Activated CD4-positive, alpha-beta T cell treated with anti-CD3 and anti-CD28 coated beads, Interleukin-2, amount 10 ng/mL, durations not matched to agents 24 days and 14 days (primary cell): ENCODE measurements at regions not wholly inside any gene's neighbourhood (a gene's known extent, or its start where the extent isn't known, plus 50 kb on each side); places are given as distances from the start of the nearest gene placed in this dataset.

Experiments
- DNase-seq: peaks from one replicate; pipeline ENCODE4 v3.0.0; 2022
- H3K27ac Mint-ChIP-seq: one replicate; pipeline ENCODE4 v1.8.0; 2022; ENCODE audit warnings: mild to moderate bottlenecking, mixed read lengths
- H3K27me3 Mint-ChIP-seq: one replicate; pipeline ENCODE4 v1.8.0; 2022; ENCODE audit warnings: mixed read lengths
- H3K36me3 Mint-ChIP-seq: one replicate; pipeline ENCODE4 v1.8.0; 2022; ENCODE audit warnings: low read depth, mild to moderate bottlenecking, mixed read lengths
- H3K4me1 Mint-ChIP-seq: one replicate; pipeline ENCODE4 v1.8.0; 2021; ENCODE audit warnings: mixed read lengths
- H3K4me3 Mint-ChIP-seq: one replicate; pipeline ENCODE4 v1.8.0; 2022; ENCODE audit warnings: mild to moderate bottlenecking, moderate library complexity, mixed read lengths
- H3K9me3 Mint-ChIP-seq: one replicate; pipeline ENCODE4 v1.8.0; 2021; ENCODE audit warnings: mixed read lengths
- intact Hi-C: fragments of 100-400 bp; cut with micrococcal nuclease; formaldehyde crosslinking; loops from one replicate; pipeline ENCODE4 v1.15.1; 2023

GRCh38 chr18:41199212-41199611 lies 755.8 kb upstream of the PIK3C3 start:
- Mint-ChIP-seq H3K36me3 (no peaks in the 10 kb centered on the region), H3K4me1 (no peaks in the 10 kb centered on the region), H3K27me3 (no peaks in the 10 kb centered on the region), H3K4me3 (no peak overlapping the region), H3K9me3 (no peaks in the 10 kb centered on the region), H3K27ac (no peak overlapping the region)
- no peak for DNase-seq
- intact Hi-C loops, result no loop called here

- intact Hi-C loops, result no loop called here
- Mint-ChIP-seq H3K36me3 (no peaks in the 10 kb centered on the region), H3K9me3 (peaks cover 5% of the 10 kb centered on the region), H3K27ac (no peak overlapping the region), H3K4me3 (no peak overlapping the region), H3K27me3 (no peaks in the 10 kb centered on the region), H3K4me1 (no peaks in the 10 kb centered on the region)
- DNase-seq, result no peak
Measured at GRCh38 chr18:41197967-41198366, 757.1 kb upstream of the PIK3C3 start.

- DNase-seq, result no peak
- Mint-ChIP-seq H3K27me3 (no peaks in the 10 kb centered on the region), H3K9me3 (no peaks in the 10 kb centered on the region), H3K36me3 (no peaks in the 10 kb centered on the region), H3K27ac (no peak overlapping the region), H3K4me1 (no peaks in the 10 kb centered on the region), H3K4me3 (no peak overlapping the region)
- intact Hi-C loops, result no loop called here
Measured at GRCh38 chr18:41170346-41170745, 784.7 kb upstream of the PIK3C3 start.

- no peaks in the 10 kb centered on the region for H3K36me3 Mint-ChIP-seq
Measured at GRCh38 chr18:41165625-41166024, 789.4 kb upstream of the PIK3C3 start.

GRCh38 chr18:41162781-41163180 lies 792.3 kb upstream of the PIK3C3 start:
- H3K4me3 Mint-ChIP-seq, result no peak overlapping the region
- no peak overlapping the region for H3K27ac Mint-ChIP-seq
- intact Hi-C loops, result no loop called here
- H3K36me3 Mint-ChIP-seq, result no peaks in the 10 kb centered on the region
- DNase-seq, result no peak
- H3K27me3 Mint-ChIP-seq, result no peaks in the 10 kb centered on the region
- H3K4me1 Mint-ChIP-seq, result no peaks in the 10 kb centered on the region
- no peaks in the 10 kb centered on the region for H3K9me3 Mint-ChIP-seq

More at GRCh38 chr18:41165625-41166024, 789.4 kb upstream of the PIK3C3 start:
- intact Hi-C loops, result no loop called here
- no peak for DNase-seq
- Mint-ChIP-seq H3K4me1 (no peaks in the 10 kb centered on the region), H3K9me3 (no peaks in the 10 kb centered on the region), H3K27me3 (no peaks in the 10 kb centered on the region), H3K4me3 (no peak overlapping the region), H3K27ac (no peak overlapping the region)

- no peak for DNase-seq
- no peaks in the 10 kb centered on the region for H3K27me3 Mint-ChIP-seq
- no peaks in the 10 kb centered on the region for H3K4me1 Mint-ChIP-seq
- intact Hi-C loops, result no loop called here
- H3K4me3 Mint-ChIP-seq, result no peak overlapping the region
- H3K27ac Mint-ChIP-seq, result no peak overlapping the region
- H3K9me3 Mint-ChIP-seq, result no peaks in the 10 kb centered on the region
- no peaks in the 10 kb centered on the region for H3K36me3 Mint-ChIP-seq
Measured at GRCh38 chr18:41162191-41162590, 792.8 kb upstream of the PIK3C3 start.

GRCh38 chr18:41155910-41156851 lies 798.9 kb upstream of the PIK3C3 start:
- Mint-ChIP-seq H3K27me3 (no peaks in the 10 kb centered on the region), H3K27ac (no peak overlapping the region), H3K36me3 (no peaks in the 10 kb centered on the region)

GRCh38 chr18:41155025-41155424 lies 800.0 kb upstream of the PIK3C3 start:
- DNase-seq, result no peak
- no peak overlapping the region for H3K4me3 Mint-ChIP-seq
- no peaks in the 10 kb centered on the region for H3K27me3 Mint-ChIP-seq
- H3K36me3 Mint-ChIP-seq, result no peaks in the 10 kb centered on the region
- no peaks in the 10 kb centered on the region for H3K4me1 Mint-ChIP-seq
- H3K9me3 Mint-ChIP-seq, result no peaks in the 10 kb centered on the region
- intact Hi-C loops, result no loop called here
- no peak overlapping the region for H3K27ac Mint-ChIP-seq

More at GRCh38 chr18:41155910-41156851, 798.9 kb upstream of the PIK3C3 start:
- Mint-ChIP-seq H3K4me1 (no peaks in the 10 kb centered on the region), H3K9me3 (no peaks in the 10 kb centered on the region), H3K4me3 (no peak overlapping the region)
- DNase-seq, result no peak
- intact Hi-C loops, result no loop called here

GRCh38 chr18:41153871-41154270 lies 801.2 kb upstream of the PIK3C3 start:
- intact Hi-C loops, result no loop called here
- no peaks in the 10 kb centered on the region for H3K4me1 Mint-ChIP-seq
- no peak overlapping the region for H3K4me3 Mint-ChIP-seq
- H3K36me3 Mint-ChIP-seq, result no peaks in the 10 kb centered on the region
- H3K27me3 Mint-ChIP-seq, result no peaks in the 10 kb centered on the region
- no peaks in the 10 kb centered on the region for H3K9me3 Mint-ChIP-seq
- DNase-seq, result no peak
- H3K27ac Mint-ChIP-seq, result no peak overlapping the region

GRCh38 chr18:41150316-41150715 lies 804.7 kb upstream of the PIK3C3 start:
- no peak for DNase-seq
- intact Hi-C loops, result no loop called here
- no peaks in the 10 kb centered on the region for H3K36me3 Mint-ChIP-seq
- no peaks in the 10 kb centered on the region for H3K4me1 Mint-ChIP-seq
- no peaks in the 10 kb centered on the region for H3K27me3 Mint-ChIP-seq
- no peak overlapping the region for H3K4me3 Mint-ChIP-seq
- no peak overlapping the region for H3K27ac Mint-ChIP-seq
- H3K9me3 Mint-ChIP-seq, result no peaks in the 10 kb centered on the region

GRCh38 chr18:41146301-41146700 lies 808.7 kb upstream of the PIK3C3 start:
- Mint-ChIP-seq H3K27me3 (no peaks in the 10 kb centered on the region), H3K4me3 (no peak overlapping the region), H3K36me3 (no peaks in the 10 kb centered on the region), H3K9me3 (peaks cover 8% of the 10 kb centered on the region), H3K27ac (no peak overlapping the region), H3K4me1 (no peaks in the 10 kb centered on the region)
- intact Hi-C loops, result no loop called here
- DNase-seq, result no peak

- Mint-ChIP-seq H3K27me3 (no peaks in the 10 kb centered on the region), H3K27ac (no peak overlapping the region), H3K4me1 (no peaks in the 10 kb centered on the region), H3K9me3 (peaks cover 8% of the 10 kb centered on the region), H3K36me3 (no peaks in the 10 kb centered on the region), H3K4me3 (no peak overlapping the region)
- intact Hi-C loops, result no loop called here
- no peak for DNase-seq
Measured at GRCh38 chr18:41145516-41145915, 809.5 kb upstream of the PIK3C3 start.

- Mint-ChIP-seq H3K9me3 (peaks cover 8% of the 10 kb centered on the region), H3K4me1 (no peaks in the 10 kb centered on the region), H3K27me3 (no peaks in the 10 kb centered on the region), H3K4me3 (no peak overlapping the region), H3K36me3 (no peaks in the 10 kb centered on the region), H3K27ac (no peak overlapping the region)
- DNase-seq, result no peak
- intact Hi-C loops, result no loop called here
Measured at GRCh38 chr18:41144441-41144840, 810.6 kb upstream of the PIK3C3 start.

- intact Hi-C loops, result no loop called here
- Mint-ChIP-seq H3K27me3 (no peaks in the 10 kb centered on the region), H3K4me1 (no peaks in the 10 kb centered on the region), H3K9me3 (peaks cover 8% of the 10 kb centered on the region), H3K36me3 (no peaks in the 10 kb centered on the region), H3K4me3 (no peak overlapping the region), H3K27ac (no peak overlapping the region)
- DNase-seq, result no peak
Measured at GRCh38 chr18:41140506-41140905, 814.5 kb upstream of the PIK3C3 start.

GRCh38 chr18:41135146-41135545 lies 819.9 kb upstream of the PIK3C3 start:
- H3K27me3 Mint-ChIP-seq, result no peaks in the 10 kb centered on the region
- H3K4me3 Mint-ChIP-seq, result no peak overlapping the region

More at GRCh38 chr18:41135146-41135545, 819.9 kb upstream of the PIK3C3 start:
- Mint-ChIP-seq H3K27ac (no peak overlapping the region), H3K4me1 (no peaks in the 10 kb centered on the region), H3K36me3 (no peaks in the 10 kb centered on the region), H3K9me3 (peaks cover 7% of the 10 kb centered on the region)
- DNase-seq, result no peak
- intact Hi-C loops, result no loop called here
